ENCODE measurements at regions not wholly inside any gene's neighbourhood (a gene's known extent, or its start where the extent isn't known, plus 50 kb on each side); places are given as distances from the start of the nearest gene placed in this dataset.
"Not testable (repeated sequence)": the region's sequence is repeated elsewhere in the genome, so short reads cannot be mapped to it uniquely, and the experiment has no call there.

- intact Hi-C loops (cut with DNase I): no loop called here
- no peak for DNase-seq
Observed at GRCh38 chr3:34599595-34599994, 801.2 kb downstream of the PDCD6IP start.

- DNase-seq: no peak
- intact Hi-C loops (cut with DNase I): no loop called here
Observed at GRCh38 chr3:34619990-34620389, 821.6 kb downstream of the PDCD6IP start.

GRCh38 chr3:34626699-34627098 lies 828.3 kb downstream of the PDCD6IP start:
- intact Hi-C loops (cut with DNase I): no loop called here
- DNase-seq: no peak

DNA sequence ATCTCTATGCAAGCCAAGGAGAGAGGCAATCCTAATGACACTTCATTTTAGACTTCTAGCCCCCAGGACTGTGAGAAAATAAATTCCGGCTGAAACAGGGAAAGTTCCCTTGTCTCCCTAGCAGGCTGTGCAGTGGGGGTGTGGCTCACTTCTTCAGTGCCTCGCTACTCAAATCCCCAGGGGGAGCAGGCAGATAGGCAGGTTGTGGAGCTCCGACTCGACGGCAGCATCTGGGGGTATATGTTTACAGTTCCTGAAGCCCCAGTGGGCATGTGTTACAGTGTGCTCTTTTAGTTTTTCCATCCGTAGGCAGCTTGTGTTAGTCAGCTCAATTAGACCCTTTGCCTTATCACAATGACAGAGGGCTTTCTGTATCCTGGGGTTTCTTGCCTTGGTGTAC lies 836.5 kb downstream of the PDCD6IP start:
- intact Hi-C loops (cut with DNase I): no loop called here
- DNase-seq: no peak

DNA sequence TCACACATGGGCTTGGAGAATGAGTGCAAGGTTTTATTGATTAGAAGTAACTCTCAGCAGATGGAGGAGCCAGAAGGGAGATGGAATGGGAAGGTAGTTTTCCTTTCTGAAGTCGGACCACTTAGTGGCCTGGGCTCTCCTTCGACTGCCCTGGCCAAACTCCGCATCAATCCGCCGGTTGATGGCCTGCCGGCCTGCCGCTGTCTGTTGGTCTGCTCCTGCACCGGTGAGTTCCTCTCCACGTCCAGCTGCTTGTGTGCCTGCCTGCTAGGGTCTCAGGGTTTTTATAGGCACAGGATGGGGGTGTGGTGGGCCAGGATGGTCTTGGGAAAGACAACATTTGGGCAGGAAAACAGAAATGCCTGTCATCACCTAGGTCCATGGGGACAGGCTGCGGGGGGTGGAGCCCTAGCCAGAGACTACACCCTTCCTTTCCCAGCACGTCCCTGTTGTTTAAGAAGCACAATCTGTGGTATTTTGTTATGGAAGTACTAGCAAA lies 837.0 kb downstream of the PDCD6IP start:
- intact Hi-C loops (cut with DNase I): no loop called here
- no peak for DNase-seq

GRCh38 chr3:34646911-34647460 lies 848.6 kb downstream of the PDCD6IP start:
- intact Hi-C loops (cut with DNase I): no loop called here
- no peak for DNase-seq

- intact Hi-C loops (cut with DNase I): no loop called here
Observed at GRCh38 chr3:34650131-34650530, 851.7 kb downstream of the PDCD6IP start.

DNA sequence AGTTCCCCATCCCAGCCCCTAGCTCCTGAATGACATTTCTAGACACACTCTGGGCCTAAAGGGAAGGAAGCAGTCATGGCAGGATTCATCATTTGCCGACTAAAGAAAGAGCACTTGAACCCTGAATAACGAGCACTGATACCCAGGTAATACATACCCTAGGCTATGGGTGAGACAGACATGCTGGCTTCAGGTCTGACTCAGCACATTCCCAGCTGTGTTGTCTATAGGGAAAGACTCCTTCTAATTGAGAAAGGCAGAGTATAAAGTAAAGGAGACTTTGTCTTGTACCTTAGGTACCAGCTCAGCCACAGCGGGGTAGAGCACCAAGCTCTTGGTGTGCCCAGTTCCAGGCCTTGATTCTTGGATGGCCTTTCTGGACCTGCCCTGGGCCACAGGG lies 870.5 kb downstream of the PDCD6IP start:
- no peak for DNase-seq
- intact Hi-C loops (cut with DNase I): no loop called here

More at GRCh38 chr3:34650131-34650530, 851.7 kb downstream of the PDCD6IP start:
- no peak for DNase-seq

DNA sequence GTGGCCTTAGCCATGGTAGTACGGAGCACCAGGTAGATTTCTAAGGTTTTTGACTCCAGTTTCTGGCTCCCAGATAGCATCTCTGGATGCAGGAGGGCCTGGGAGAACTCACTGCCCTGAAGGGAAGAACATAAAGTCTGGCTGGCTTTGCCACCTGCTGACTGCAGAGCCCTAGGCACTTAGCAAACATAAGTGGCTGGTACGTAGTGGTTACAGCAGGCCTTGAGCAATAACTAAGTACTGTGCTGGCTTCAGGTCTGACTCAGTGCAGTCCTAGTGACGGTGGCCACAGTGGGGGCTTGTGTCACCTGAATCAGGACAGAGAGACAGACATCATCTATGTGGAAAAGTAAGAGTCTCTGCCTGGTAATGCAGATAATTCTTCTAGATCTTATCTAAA lies 871.1 kb downstream of the PDCD6IP start:
- DNase-seq: no peak
- intact Hi-C loops (cut with DNase I): no loop called here

- DNase-seq: no peak
- intact Hi-C loops (cut with DNase I): no loop called here
Observed at GRCh38 chr3:34675383-34676120, 877.1 kb downstream of the PDCD6IP start.

- DNase-seq: no peak
- intact Hi-C loops (cut with DNase I): no loop called here
Observed at GRCh38 chr3:34676436-34676835, 878.0 kb downstream of the PDCD6IP start.

DNA sequence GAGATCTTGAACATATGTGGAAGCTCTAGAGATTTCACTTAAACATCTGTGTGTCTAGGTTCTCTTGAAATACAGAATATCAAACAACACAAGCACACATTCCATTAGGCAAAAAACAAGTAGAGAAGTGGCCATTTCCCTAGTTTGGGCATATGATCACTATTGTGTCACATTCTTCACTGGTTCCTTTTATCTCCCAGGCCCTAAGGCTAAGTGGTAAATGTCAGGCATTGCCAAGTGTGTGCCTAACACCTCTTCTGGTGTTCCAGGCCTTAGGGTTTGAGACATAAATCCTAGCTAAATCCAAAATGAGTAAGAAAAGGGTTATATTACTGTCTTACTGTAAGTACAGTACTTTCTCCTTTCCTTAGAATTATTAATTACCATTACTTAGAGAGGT lies 880.1 kb downstream of the PDCD6IP start:
- no peak for DNase-seq
- intact Hi-C loops (cut with DNase I): no loop called here

DNA sequence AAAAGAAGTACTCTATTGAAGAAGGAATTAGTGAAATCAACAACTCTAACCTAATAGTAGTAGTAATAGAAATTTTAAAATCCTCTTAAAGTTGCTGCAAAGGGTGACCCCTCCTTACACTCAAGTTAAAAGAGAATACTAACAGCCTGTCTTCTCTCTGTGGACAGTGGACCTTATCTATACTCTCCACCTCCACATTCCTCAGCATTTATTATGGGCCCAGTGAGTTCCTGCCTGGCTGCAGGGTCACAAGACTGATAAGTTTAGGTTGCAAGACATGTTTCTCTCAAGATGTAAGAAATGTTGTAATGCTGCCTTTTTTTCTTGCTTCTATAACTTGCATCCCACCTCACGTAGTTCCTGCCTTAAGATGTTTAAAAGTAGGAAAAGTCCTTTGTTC lies 880.6 kb downstream of the PDCD6IP start:
- DNase-seq; intact Hi-C loops (cut with DNase I): not testable (repeated sequence)

DNA sequence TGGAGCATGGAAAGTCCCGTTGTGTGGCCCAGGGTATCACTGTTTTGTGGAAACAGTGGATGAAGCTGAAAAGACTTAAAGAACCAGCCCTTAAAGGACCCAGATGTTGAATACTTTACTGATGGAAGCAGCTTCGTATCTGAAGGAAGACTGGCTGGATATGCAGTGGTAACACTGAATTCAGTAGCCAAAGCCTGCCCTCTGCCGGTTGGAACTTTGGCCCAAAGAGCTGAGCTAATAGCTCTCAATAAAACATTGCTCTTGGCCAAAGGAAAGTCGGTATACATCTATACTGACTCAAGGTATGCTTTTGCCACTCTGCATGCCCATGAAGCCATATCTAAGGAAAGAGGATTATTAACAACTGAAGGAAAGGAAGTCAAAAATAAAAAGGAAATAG lies 885.4 kb downstream of the PDCD6IP start:
- intact Hi-C loops (cut with DNase I): loop anchor here (10.0 kb wide), 1 partner anchor 799 kb away; no protein-coding TSS in a partner anchor
- peak in 41 of 42 donors; percentile 12 to 87 (median 60) for DNase-seq

DNA sequence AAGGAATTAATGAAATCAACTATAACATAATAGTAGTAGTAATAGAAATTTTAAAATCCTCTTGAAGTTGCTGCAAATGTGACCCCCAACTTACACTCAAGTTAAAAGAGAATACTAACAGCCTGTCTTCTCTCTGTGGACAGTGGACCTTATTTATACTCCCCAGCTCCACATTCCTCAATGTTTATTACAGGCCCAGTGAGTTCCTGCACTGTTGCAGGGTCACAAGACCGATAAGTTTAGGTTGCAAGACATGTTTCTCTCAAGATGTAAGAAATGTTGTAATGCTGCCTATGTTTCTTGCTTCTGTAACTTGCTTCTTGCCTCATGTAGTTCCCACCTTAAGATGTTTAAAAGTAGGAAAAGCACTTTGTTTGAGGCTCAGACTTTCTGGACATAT lies 888.1 kb downstream of the PDCD6IP start:
- intact Hi-C loops (cut with DNase I): loop anchor here (10.0 kb wide), 1 partner anchor 802 kb away; no protein-coding TSS in a partner anchor
- DNase-seq: no peak

DNA sequence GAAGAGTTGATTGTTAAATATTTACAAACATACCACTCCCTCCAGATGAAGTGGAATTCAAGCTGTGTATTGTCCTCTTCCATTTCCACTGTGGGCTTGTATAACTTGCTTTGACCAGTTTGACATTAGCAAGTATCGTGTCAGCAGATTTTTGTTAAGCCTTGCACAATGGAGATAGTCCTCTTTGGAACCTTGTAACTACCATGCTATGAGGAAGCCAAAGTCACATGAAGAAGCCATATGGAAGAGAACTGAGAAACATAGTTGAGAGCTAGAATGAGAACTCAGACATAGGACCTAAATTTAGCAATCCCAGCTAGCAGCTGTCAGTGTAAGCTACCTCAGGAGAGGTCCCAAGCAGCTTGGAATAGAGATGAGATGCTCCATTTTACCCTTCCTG lies 889.2 kb downstream of the PDCD6IP start:
- no peak for DNase-seq
- intact Hi-C loops (cut with DNase I): loop anchor here (10.0 kb wide), 1 partner anchor 803 kb away; no protein-coding TSS in a partner anchor

DNA sequence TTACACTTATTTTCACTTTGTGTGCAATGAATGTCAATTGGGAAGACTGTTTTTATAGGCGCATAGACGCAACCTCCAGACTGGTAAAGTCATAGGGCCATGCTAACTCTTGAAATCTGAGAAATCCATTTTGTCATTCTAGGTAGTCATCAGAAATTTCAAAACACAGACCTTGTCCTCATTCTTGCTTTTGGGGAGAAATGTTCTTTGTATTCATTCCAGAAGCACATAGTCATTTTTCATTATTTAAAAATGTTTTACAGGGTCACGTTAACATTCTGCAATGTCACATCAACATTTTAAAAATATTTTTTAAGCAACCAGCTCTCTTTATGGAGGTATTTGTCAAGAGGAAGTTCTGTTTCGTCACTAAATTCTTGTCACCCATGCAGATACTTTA lies 898.4 kb downstream of the PDCD6IP start:
- intact Hi-C loops (cut with DNase I): no loop called here
- DNase-seq: no peak

DNA sequence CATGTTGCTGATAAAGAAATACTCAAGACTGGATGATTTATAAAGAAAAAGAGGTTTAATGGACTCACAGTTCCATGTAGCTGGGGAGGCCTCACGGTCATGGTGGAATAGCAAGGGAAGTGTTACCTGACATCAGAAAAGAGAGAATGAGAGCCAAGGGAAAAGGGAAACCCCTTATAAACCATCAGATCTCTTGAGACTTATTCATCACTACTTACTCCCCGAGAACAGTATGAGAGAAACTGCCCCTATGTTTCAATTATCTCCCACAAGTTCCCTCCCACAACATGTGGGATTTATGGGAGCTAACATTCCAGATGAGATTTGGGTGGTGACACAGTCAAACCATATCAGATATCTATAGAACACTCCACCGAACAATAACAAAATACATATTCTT lies 904.6 kb downstream of the PDCD6IP start:
- intact Hi-C loops (cut with DNase I): no loop called here
- no peak for DNase-seq

DNA sequence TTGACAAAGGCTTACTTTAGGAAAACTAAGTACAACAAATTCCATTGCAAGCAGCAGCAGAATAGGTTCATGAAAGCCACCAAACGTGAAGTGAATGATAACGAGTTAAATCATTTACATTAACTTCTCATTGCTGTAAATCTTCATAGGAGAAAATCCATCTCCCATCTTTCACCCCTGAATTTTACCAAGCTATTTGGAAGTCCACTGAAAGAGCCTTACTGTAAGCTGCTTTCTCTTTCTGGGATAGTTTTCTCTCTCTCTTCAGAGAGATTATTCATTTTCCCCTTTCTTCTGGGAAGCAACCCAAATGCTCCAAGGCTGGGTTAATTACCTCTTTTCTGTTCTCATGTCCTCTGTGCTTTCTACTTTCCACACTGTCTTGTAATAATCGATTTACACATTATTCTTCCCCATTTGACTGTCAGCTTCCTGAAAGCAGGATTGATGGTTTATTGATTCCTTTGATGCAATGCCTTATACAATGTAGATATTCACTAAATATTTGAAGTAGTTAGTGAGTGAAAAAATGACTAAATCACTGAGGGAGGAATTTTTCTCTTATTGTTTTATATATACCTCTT lies 914.3 kb upstream of the ARPP21 start:
- DNase-seq: no peak
- intact Hi-C loops (cut with DNase I): no loop called here

DNA sequence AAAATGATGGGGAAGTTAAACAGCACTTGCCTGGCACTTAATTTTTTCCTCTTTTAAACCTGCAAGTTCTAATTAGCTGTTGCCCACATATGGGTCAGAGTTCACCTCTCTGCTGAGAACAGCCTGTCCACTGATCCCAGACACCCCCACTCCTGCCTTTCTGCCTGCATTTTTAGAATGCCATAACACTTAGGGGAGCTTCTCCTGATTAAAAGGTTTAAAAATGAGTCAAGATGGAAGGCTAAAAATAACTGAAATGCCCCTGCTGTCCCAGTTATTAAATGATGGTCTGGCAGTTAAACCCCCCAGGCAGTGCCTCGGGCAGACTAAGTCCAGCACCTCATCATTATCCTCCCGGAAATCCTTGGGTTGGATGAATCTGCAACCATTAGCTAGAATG lies 913.6 kb upstream of the ARPP21 start:
- intact Hi-C loops (cut with DNase I): no loop called here
- no peak for DNase-seq

DNA sequence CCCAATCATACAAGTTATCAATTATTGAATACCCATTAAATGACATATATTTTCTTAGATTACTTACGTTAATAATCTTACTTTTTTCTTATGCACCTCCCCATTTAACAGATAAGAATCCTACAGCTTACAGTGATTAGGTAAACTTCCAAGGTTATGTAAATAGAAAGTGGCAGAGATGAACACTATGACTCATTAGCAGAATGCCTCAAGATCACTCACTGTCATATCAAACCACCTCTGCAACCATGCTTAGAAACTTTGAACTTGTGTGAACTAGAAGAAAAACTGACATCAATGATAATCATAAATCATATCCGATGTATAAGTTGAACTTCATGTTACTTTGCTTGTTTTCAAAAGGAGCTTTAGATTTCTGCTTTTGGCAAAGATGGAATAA lies 911.6 kb upstream of the ARPP21 start:
- DNase-seq: no peak
- intact Hi-C loops (cut with DNase I): no loop called here

Data from head of caudate nucleus (tissue), 42 donors.